ENCODE measurements at regions not wholly inside any gene's neighbourhood (a gene's known extent, or its start where the extent isn't known, plus 50 kb on each side); places are given as distances from the start of the nearest gene placed in this dataset.

DNA sequence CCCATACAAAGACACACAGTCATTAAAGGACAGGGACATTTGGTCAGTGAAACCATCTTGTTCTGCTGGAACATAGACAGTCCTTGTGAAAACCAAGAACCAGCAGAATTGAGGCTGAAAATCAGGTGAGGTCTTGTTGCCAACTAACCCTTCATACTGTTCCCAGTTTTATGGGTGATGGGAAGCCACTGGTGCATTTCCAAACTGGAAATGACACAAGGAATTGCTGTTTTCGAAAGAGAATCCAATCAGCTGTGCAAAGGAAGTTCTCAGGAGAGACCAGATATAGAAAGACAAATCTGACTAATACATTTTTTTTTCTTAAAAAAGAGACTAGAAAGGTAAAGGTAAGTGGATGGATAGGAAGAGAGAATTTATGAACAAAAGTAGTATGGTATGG is 948.2 kb downstream of the TSN start:
- TF ChIP-seq, protein P1, sequence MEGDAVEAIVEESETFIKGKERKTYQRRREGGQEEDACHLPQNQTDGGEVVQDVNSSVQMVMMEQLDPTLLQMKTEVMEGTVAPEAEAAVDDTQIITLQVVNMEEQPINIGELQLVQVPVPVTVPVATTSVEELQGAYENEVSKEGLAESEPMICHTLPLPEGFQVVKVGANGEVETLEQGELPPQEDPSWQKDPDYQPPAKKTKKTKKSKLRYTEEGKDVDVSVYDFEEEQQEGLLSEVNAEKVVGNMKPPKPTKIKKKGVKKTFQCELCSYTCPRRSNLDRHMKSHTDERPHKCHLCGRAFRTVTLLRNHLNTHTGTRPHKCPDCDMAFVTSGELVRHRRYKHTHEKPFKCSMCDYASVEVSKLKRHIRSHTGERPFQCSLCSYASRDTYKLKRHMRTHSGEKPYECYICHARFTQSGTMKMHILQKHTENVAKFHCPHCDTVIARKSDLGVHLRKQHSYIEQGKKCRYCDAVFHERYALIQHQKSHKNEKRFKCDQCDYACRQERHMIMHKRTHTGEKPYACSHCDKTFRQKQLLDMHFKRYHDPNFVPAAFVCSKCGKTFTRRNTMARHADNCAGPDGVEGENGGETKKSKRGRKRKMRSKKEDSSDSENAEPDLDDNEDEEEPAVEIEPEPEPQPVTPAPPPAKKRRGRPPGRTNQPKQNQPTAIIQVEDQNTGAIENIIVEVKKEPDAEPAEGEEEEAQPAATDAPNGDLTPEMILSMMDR (IDR thresholded peaks at IDR 0.05; ENCODE audit: unreplicated experiment in 3 of 3), result no peak

GRCh38 chr2:122704109-122704563 is 948.7 kb downstream of the TSN start:
- Mint-ChIP-seq H3K9me3 (no peaks in the 10 kb centered on the region), H3K4me3 (no peak overlapping the region), H3K27ac (no peak overlapping the region), H3K4me1 (no peaks in the 10 kb centered on the region), H3K27me3 (ENCODE audit: low read depth) (no peaks in the 10 kb centered on the region), H3K36me3 (ENCODE audit: low read depth) (no peaks in the 10 kb centered on the region)
- TF ChIP-seq, protein P1 (IDR thresholded peaks at IDR 0.05; ENCODE audit: unreplicated experiment in 3 of 3), result no peak

More for the DNA sequence above, 948.2 kb downstream of the TSN start:
- Mint-ChIP-seq H3K27ac (no peak overlapping the region), H3K9me3 (no peaks in the 10 kb centered on the region), H3K4me3 (no peak overlapping the region), H3K4me1 (no peaks in the 10 kb centered on the region), H3K36me3 (ENCODE audit: low read depth) (no peaks in the 10 kb centered on the region), H3K27me3 (ENCODE audit: low read depth) (no peaks in the 10 kb centered on the region)

GRCh38 chr2:122705746-122706145 is 950.3 kb downstream of the TSN start:
- H3K9me3 Mint-ChIP-seq, result no peaks in the 10 kb centered on the region
- H3K27me3 Mint-ChIP-seq (ENCODE audit: low read depth), result no peaks in the 10 kb centered on the region
- no peak overlapping the region for H3K27ac Mint-ChIP-seq
- no peaks in the 10 kb centered on the region for H3K36me3 Mint-ChIP-seq (ENCODE audit: low read depth)
- no peaks in the 10 kb centered on the region for H3K4me1 Mint-ChIP-seq
- TF ChIP-seq, protein P1 (IDR thresholded peaks at IDR 0.05; ENCODE audit: unreplicated experiment in 3 of 3), result no peak
- no peak overlapping the region for H3K4me3 Mint-ChIP-seq

GRCh38 chr2:122706757-122707223 is 951.3 kb downstream of the TSN start:
- Mint-ChIP-seq H3K9me3 (peaks cover 2% of the 10 kb centered on the region), H3K27ac (peak overlapping the region in 1 of 3 experiments; percentile 64), H3K4me1 (no peaks in the 10 kb centered on the region), H3K4me3 (no peak overlapping the region), H3K27me3 (ENCODE audit: low read depth) (no peaks in the 10 kb centered on the region), H3K36me3 (ENCODE audit: low read depth) (no peaks in the 10 kb centered on the region)
- TF ChIP-seq, protein P1 (IDR thresholded peaks at IDR 0.05; ENCODE audit: unreplicated experiment in 3 of 3), result no peak

GRCh38 chr2:122707224-122707824 is 951.9 kb downstream of the TSN start:
- H3K27me3 Mint-ChIP-seq (ENCODE audit: low read depth), result no peaks in the 10 kb centered on the region
- H3K27ac Mint-ChIP-seq, result peak overlapping the region in 1 of 3 experiments; percentile 64
- H3K4me3 Mint-ChIP-seq, result no peak overlapping the region
- H3K4me1 Mint-ChIP-seq, result no peaks in the 10 kb centered on the region
- H3K9me3 Mint-ChIP-seq, result peaks cover 3% of the 10 kb centered on the region
- TF ChIP-seq, protein P1 (IDR thresholded peaks at IDR 0.05; ENCODE audit: unreplicated experiment in 3 of 3), result no peak
- no peaks in the 10 kb centered on the region for H3K36me3 Mint-ChIP-seq (ENCODE audit: low read depth)

GRCh38 chr2:122710049-122710448 is 954.6 kb downstream of the TSN start:
- peaks cover 3% of the 10 kb centered on the region for H3K27me3 Mint-ChIP-seq (ENCODE audit: low read depth)
- H3K36me3 Mint-ChIP-seq (ENCODE audit: low read depth), result no peaks in the 10 kb centered on the region
- H3K4me1 Mint-ChIP-seq, result no peaks in the 10 kb centered on the region
- TF ChIP-seq, protein P1 (IDR thresholded peaks at IDR 0.05; ENCODE audit: unreplicated experiment in 3 of 3), result no peak
- peaks cover 25% of the 10 kb centered on the region for H3K9me3 Mint-ChIP-seq
- H3K27ac Mint-ChIP-seq, result no peak overlapping the region
- H3K4me3 Mint-ChIP-seq, result no peak overlapping the region
